SJCRH30 (cell line): ENCODE measurements at regions not wholly inside any gene's neighbourhood (a gene's known extent, or its start where the extent isn't known, plus 50 kb on each side); places are given as distances from the start of the nearest gene placed in this dataset.

Experiments
- DNase-seq, 2 experiments: peaks; one replicate each; pipeline ENCODE4 v3.0.0-alpha.2; 2015 to 2020
- H3K27ac ChIP-seq: fragments of 250-450 bp; sonication (Bioruptor Pico); 2 replicates; pipeline ENCODE4 v1.5.1; 2020; ENCODE audit warnings: mild to moderate bottlenecking, moderate library complexity
- H3K27me3 ChIP-seq: fragments of 250-450 bp; sonication (Bioruptor Pico); 2 replicates; pipeline ENCODE4 v1.5.1; 2020; ENCODE audit warnings: mild to moderate bottlenecking, moderate library complexity
- H3K36me3 ChIP-seq: fragments of 250-450 bp; sonication (Bioruptor Pico); 2 replicates; pipeline ENCODE4 v1.5.1; 2020; ENCODE audit warnings: mild to moderate bottlenecking, moderate library complexity
- H3K4me1 ChIP-seq: fragments of 250-450 bp; sonication (Bioruptor Pico); 2 replicates; pipeline ENCODE4 v1.5.1; 2020; ENCODE audit warnings: mild to moderate bottlenecking, moderate library complexity
- H3K4me3 ChIP-seq: fragments of 250-450 bp; sonication (Bioruptor Pico); 2 replicates; pipeline ENCODE4 v1.5.1; 2020; ENCODE audit warnings: mild to moderate bottlenecking, moderate library complexity
- H3K9me3 ChIP-seq: fragments of 250-450 bp; sonication (Bioruptor Pico); replicated peaks from 2 replicates; pipeline ENCODE4 v1.5.1; 2020; ENCODE audit warnings: mild to moderate bottlenecking, moderate library complexity

DNA sequence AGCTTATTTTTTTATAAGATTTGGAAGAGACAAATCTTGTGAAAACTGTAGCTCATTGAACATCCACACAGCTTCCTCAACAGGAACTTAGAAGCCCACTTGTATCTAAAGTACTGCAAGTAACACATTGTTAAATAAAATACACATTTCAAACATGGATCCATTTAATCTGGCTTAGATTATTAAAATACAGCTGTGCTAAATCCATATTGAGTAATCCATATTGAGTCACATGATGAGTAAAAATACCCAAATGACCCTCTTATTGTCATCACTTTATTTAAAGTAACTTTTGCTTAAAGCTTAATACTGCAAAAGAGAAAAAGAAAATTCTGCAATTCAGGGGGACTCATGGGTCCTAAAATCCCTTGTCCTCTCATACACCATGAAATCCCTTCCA, 133.3 kb downstream of the OSR1 start:
- H3K36me3 ChIP-seq: no peaks in the 10 kb centered on the region
- H3K27ac ChIP-seq: no peak overlapping the region
- no peaks in the 10 kb centered on the region for H3K4me1 ChIP-seq
- H3K4me3 ChIP-seq: no peak overlapping the region
- H3K9me3 ChIP-seq: no peaks in the 10 kb centered on the region
- no peaks in the 10 kb centered on the region for H3K27me3 ChIP-seq
- DNase-seq: no peak

GRCh38 chr2:19224486-19224885, 133.9 kb downstream of the OSR1 start:
- H3K4me1 ChIP-seq: no peaks in the 10 kb centered on the region
- DNase-seq: no peak
- H3K27me3 ChIP-seq: no peaks in the 10 kb centered on the region
- H3K27ac ChIP-seq: no peak overlapping the region
- H3K36me3 ChIP-seq: no peaks in the 10 kb centered on the region
- H3K4me3 ChIP-seq: no peak overlapping the region
- H3K9me3 ChIP-seq: no peaks in the 10 kb centered on the region

- no peaks in the 10 kb centered on the region for H3K4me1 ChIP-seq
- no peaks in the 10 kb centered on the region for H3K27me3 ChIP-seq
- no peak overlapping the region for H3K27ac ChIP-seq
- no peak overlapping the region for H3K4me3 ChIP-seq
- H3K36me3 ChIP-seq: no peaks in the 10 kb centered on the region
- H3K9me3 ChIP-seq: no peaks in the 10 kb centered on the region
- no peak for DNase-seq
Observed at GRCh38 chr2:19224011-19224410, 134.4 kb downstream of the OSR1 start.

GRCh38 chr2:19219060-19219459, 139.4 kb downstream of the OSR1 start:
- H3K36me3 ChIP-seq: no peaks in the 10 kb centered on the region
- H3K27ac ChIP-seq: no peak overlapping the region
- H3K27me3 ChIP-seq: no peaks in the 10 kb centered on the region
- H3K4me1 ChIP-seq: no peaks in the 10 kb centered on the region
- DNase-seq: no peak
- no peak overlapping the region for H3K4me3 ChIP-seq
- no peaks in the 10 kb centered on the region for H3K9me3 ChIP-seq

DNA sequence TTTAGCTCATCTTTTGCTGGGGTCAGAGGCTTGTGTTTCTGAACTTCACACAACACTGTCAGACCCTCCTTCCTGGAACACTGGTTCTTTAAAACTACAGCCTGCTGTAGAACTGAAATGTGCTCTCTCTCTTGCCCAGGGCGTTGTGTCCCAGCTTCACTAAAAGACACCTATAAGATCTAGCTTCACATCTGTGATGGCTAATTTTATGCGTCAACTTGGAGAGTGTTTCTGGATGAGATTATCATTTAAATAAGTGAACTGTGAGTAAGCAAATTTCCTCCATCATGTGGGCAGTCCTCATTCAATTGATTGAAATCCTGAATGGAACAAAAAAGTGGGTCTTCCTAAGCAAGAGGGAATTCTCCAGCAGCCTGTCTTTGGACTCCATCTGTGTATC, 140.3 kb downstream of the OSR1 start:
- H3K27me3 ChIP-seq: no peaks in the 10 kb centered on the region
- H3K27ac ChIP-seq: no peak overlapping the region
- no peaks in the 10 kb centered on the region for H3K4me1 ChIP-seq
- no peaks in the 10 kb centered on the region for H3K36me3 ChIP-seq
- no peak for DNase-seq
- no peak overlapping the region for H3K4me3 ChIP-seq
- H3K9me3 ChIP-seq: no peaks in the 10 kb centered on the region

DNA sequence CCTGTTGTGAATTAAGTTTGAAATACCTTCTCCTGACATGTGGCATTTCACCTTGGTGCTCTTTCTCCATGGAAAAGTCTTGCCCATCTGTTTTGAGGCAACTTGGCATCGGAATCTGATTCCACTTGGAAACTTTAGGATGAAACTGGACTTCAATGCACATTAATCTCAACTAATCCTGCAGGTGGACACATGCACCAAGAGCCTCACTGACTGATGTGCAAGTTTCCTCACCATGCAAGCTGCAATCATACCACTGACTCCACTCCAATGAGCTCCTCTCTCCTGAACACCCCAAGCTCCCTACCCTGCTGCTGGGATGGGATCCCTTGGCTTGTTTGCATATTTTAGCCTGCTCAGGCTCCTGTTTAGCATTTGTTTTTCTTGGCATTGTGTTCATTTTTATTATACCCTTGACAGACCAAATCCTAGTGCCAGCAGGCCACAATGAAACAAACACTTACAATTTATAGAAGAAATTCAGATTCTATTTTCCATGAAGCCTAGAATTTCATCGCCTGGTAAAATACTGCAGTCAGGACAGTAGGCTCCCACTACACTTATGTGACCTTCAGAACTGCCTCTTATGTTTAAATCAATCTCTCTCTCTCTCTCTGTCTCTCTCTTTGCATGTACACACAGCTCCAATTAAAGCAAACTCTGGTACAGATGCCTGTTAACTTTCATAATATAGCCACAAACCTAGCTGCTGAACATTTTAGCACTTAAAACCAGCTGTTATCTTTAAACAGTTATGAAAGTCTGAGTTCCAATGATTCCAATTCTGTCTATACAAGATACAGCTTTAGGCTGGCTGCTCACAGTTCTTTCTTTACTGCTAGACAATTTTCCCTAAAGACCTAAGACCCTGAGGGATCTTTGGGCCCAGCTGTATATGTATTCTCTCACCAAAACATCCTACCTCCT, 141.5 kb downstream of the OSR1 start:
- H3K4me1 ChIP-seq: no peaks in the 10 kb centered on the region
- no peaks in the 10 kb centered on the region for H3K36me3 ChIP-seq
- no peak overlapping the region for H3K27ac ChIP-seq
- no peak for DNase-seq
- no peaks in the 10 kb centered on the region for H3K9me3 ChIP-seq
- H3K4me3 ChIP-seq: no peak overlapping the region
- H3K27me3 ChIP-seq: no peaks in the 10 kb centered on the region

DNA sequence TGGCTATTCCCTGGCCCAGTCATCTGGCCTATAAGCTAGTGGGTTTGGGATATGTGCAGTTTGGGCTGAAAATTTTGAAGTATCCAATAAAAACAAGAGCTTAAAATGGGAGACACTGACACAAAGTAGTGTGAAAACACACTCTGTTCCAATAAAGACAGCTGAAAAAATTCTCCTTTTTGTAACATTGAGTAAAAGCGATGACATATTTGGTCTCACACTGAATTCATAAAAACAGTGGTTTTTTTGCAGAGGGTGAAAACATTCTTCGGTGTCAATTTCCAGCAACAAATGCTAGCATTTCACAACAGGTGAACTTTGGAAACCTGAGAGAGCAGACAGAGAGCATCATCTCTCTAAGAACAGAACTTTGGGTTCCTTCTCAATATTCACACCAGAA, 142.2 kb downstream of the OSR1 start:
- Histone ChIP-seq H3K36me3 (no peaks in the 10 kb centered on the region), H3K9me3 (no peaks in the 10 kb centered on the region), H3K27me3 (no peaks in the 10 kb centered on the region), H3K4me3 (no peak overlapping the region), H3K4me1 (no peaks in the 10 kb centered on the region), H3K27ac (no peak overlapping the region)
- DNase-seq: no peak

GRCh38 chr2:19214682-19215391, 143.6 kb downstream of the OSR1 start:
- Histone ChIP-seq H3K4me3 (no peak overlapping the region), H3K27me3 (no peaks in the 10 kb centered on the region), H3K4me1 (no peaks in the 10 kb centered on the region), H3K9me3 (no peaks in the 10 kb centered on the region), H3K27ac (no peak overlapping the region), H3K36me3 (no peaks in the 10 kb centered on the region)
- no peak for DNase-seq

DNA sequence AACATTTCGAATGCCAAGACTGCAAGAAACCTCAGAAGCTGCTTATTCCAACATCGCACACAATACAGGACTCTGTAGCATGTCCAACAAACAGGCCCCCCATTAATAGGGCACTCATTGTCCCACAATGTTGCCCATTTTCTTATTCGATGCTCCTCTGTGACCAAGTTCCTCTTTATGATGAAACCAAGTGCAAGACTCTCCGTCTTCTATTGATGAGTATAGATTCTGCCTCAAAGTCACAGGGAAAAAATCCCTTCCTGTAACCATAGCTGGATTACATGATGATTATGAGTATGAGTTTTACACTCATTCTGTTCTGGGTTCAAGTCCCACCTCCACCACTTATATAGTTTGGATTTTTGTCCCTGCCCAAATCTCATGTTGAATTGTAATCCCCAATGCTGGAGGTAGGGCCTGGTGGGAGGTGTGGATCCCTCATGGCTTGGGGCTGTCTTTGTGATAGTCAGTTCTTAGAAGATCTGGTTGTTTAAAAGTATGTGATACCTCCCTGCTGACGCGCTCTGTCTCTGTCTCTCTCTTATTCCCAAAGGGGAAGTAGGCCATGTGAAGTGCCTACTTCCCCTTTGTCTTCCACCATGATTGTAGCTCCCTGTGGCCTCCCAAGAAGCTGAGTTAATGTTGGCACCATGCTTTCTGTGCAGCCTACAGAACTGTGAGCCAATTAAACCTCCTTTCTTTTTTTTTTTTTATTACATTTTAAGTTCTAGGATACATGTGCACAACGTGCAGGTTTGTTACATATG, 148.7 kb downstream of the OSR1 start:
- Histone ChIP-seq H3K4me1 (no peaks in the 10 kb centered on the region), H3K36me3 (no peaks in the 10 kb centered on the region)
- no peak for DNase-seq

GRCh38 chr2:19208479-19209199, 149.8 kb downstream of the OSR1 start:
- Histone ChIP-seq H3K27ac (no peak overlapping the region), H3K4me1 (no peaks in the 10 kb centered on the region), H3K4me3 (no peak overlapping the region), H3K27me3 (no peaks in the 10 kb centered on the region), H3K9me3 (no peaks in the 10 kb centered on the region), H3K36me3 (no peaks in the 10 kb centered on the region)
- no peak for DNase-seq

More for the DNA sequence above, 148.7 kb downstream of the OSR1 start:
- Histone ChIP-seq H3K27ac (no peak overlapping the region), H3K9me3 (no peaks in the 10 kb centered on the region), H3K4me3 (no peak overlapping the region), H3K27me3 (no peaks in the 10 kb centered on the region)

DNA sequence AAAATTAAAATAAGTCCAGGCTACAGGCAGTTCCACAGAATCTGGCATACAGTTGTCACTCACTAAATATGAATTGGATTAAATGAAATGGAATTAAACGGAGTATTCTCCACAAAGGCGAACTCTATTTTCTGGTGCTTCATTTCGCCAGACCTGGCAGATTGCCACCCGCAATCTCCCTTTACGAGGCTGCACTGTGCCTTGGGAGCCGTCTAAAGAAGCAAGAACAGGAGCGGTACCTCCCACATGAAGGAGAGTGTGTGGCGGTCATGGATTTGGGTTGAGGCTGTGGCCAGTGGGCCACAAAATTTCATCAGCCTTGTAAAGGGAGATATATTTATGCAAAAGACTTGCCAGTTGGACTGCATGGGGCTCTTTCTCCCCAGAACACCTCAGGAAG, 151.0 kb downstream of the OSR1 start:
- DNase-seq: no peak
- no peak overlapping the region for H3K27ac ChIP-seq
- H3K4me3 ChIP-seq: no peak overlapping the region
- no peaks in the 10 kb centered on the region for H3K36me3 ChIP-seq
- no peaks in the 10 kb centered on the region for H3K27me3 ChIP-seq
- H3K9me3 ChIP-seq: no peaks in the 10 kb centered on the region
- no peaks in the 10 kb centered on the region for H3K4me1 ChIP-seq

DNA sequence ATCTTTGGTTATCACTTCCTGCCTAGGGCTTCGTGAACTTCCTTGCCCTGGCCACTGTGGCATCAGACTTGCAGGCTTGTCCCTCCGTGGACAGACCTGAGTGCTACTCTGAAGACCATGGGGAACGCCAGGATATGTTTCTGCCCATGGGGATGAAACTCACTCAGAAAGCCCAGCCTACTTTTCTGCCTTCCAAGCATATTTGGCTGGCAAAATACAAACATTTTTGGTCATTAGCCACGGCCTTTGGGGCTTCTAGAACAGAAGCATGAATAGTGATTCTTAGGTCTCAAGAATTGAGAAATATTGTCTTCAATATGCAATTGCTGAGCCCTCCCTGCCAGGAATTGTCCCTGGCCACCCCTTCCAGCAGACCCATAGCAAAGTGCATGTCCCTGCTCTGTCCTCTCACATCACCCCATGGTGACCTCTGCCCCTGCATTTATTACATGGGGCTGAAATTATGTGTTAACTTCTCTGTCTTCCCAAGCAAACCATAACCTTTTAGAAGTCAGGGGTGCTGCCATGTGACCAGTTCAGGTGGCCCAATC, 152.4 kb downstream of the OSR1 start:
- Histone ChIP-seq H3K4me3 (no peak overlapping the region), H3K27ac (no peak overlapping the region), H3K9me3 (no peaks in the 10 kb centered on the region), H3K27me3 (no peaks in the 10 kb centered on the region), H3K4me1 (no peaks in the 10 kb centered on the region), H3K36me3 (no peaks in the 10 kb centered on the region)
- DNase-seq: no peak

- Histone ChIP-seq H3K4me1 (no peaks in the 10 kb centered on the region), H3K27me3 (no peaks in the 10 kb centered on the region), H3K9me3 (no peaks in the 10 kb centered on the region), H3K36me3 (no peaks in the 10 kb centered on the region), H3K4me3 (no peak overlapping the region), H3K27ac (no peak overlapping the region)
- no peak for DNase-seq
Observed at GRCh38 chr2:19203866-19204265, 154.6 kb downstream of the OSR1 start.

GRCh38 chr2:19201911-19202462, 156.4 kb downstream of the OSR1 start:
- H3K9me3 ChIP-seq: no peaks in the 10 kb centered on the region
- H3K27ac ChIP-seq: no peak overlapping the region
- DNase-seq: no peak
- H3K27me3 ChIP-seq: no peaks in the 10 kb centered on the region
- H3K4me3 ChIP-seq: no peak overlapping the region
- no peaks in the 10 kb centered on the region for H3K4me1 ChIP-seq
- no peaks in the 10 kb centered on the region for H3K36me3 ChIP-seq
